Activated naive CD4-positive, alpha-beta T cell (primary cell): ENCODE measurements at regions not wholly inside any gene's neighbourhood (a gene's known extent, or its start where the extent isn't known, plus 50 kb on each side); places are given as distances from the start of the nearest gene placed in this dataset.
"Not testable (repeated sequence)": the region's sequence is repeated elsewhere in the genome, so short reads cannot be mapped to it uniquely, and the experiment has no call there.

Experiments
- DNase-seq, 4 experiments: peaks; one replicate each; lab custom pipeline; 2025; lab: John Stamatoyannopoulos, UW

- no peak for DNase-seq
Observed at GRCh38 chr5:168089201-168089887, 202.1 kb upstream of the WWC1 start.

- DNase-seq = no peak
Observed at GRCh38 chr5:168092209-168093185, 198.9 kb upstream of the WWC1 start.

- no peak for DNase-seq
Observed at GRCh38 chr5:168093200-168093910, 198.1 kb upstream of the WWC1 start.

- no peak for DNase-seq
Observed at GRCh38 chr5:168096525-168096924, 194.9 kb upstream of the WWC1 start.

GRCh38 chr5:168097876-168098653 is 193.4 kb upstream of the WWC1 start:
- no peak for DNase-seq

- no peak for DNase-seq
Observed at GRCh38 chr5:168101352-168101751, 190.1 kb upstream of the WWC1 start.

GRCh38 chr5:168103018-168103417 is 188.4 kb upstream of the WWC1 start:
- not testable (repeated sequence) for DNase-seq

- no peak for DNase-seq
Observed at GRCh38 chr5:168104350-168104749, 187.1 kb upstream of the WWC1 start.

GRCh38 chr5:168104811-168105481 is 186.5 kb upstream of the WWC1 start:
- DNase-seq = no peak

- no peak for DNase-seq
Observed at GRCh38 chr5:168106008-168106761, 185.3 kb upstream of the WWC1 start.

GRCh38 chr5:168109441-168109840 is 182.0 kb upstream of the WWC1 start:
- DNase-seq = no peak

- DNase-seq = no peak
Observed at GRCh38 chr5:168110384-168110783, 181.1 kb upstream of the WWC1 start.

GRCh38 chr5:168110870-168111832 is 180.3 kb upstream of the WWC1 start:
- no peak for DNase-seq

GRCh38 chr5:168114444-168115017 is 176.9 kb upstream of the WWC1 start:
- DNase-seq = peak in 2 of 4 experiments; percentile 8 to 19

- no peak for DNase-seq
Observed at GRCh38 chr5:168117469-168117868, 174.0 kb upstream of the WWC1 start.

GRCh38 chr5:168118042-168118668 is 173.3 kb upstream of the WWC1 start:
- DNase-seq = no peak

- DNase-seq = no peak
Observed at GRCh38 chr5:168120401-168121137, 170.9 kb upstream of the WWC1 start.

- DNase-seq = no peak
Observed at GRCh38 chr5:168121138-168121494, 170.3 kb upstream of the WWC1 start.
